Spleen (tissue), 11 donors: ENCODE measurements at regions not wholly inside any gene's neighbourhood (a gene's known extent, or its start where the extent isn't known, plus 50 kb on each side); places are given as distances from the start of the nearest gene placed in this dataset.

ENCODE experiments used
- DNase-seq: peaks from one replicate; pipeline ENCODE4 v3.0.0-alpha.2; 2020
- H3K27ac ChIP-seq, 8 donors: fragments of 200-600 bp; sonication (generic) in 7 of 8; 1 replicate in 4 of 8; 2 replicates in 4 of 8; pipeline versions ENCODE4 v1.5.0 to v1.8.0; 2016 to 2021; ENCODE audit warnings: inconsistent platforms in 4 of 8, mild to moderate bottlenecking in 4 of 8, moderate library complexity in 1 of 8
- H3K27me3 ChIP-seq, 7 donors: fragments of 200-600 bp; sonication (generic) in 6 of 7; replicated peaks in 1 of 7; 1 replicate in 4 of 7; 2 replicates in 3 of 7; pipeline versions ENCODE4 v1.5.0 to v1.8.0; 2016 to 2021; ENCODE audit warnings: inconsistent platforms in 3 of 7, mild to moderate bottlenecking in 1 of 7
- H3K36me3 ChIP-seq, 6 donors: fragments of 200-600 bp; sonication (generic) in 5 of 6; 1 replicate in 4 of 6; 2 replicates in 2 of 6; pipeline versions ENCODE4 v1.5.0 to v1.8.0; 2016 to 2021; ENCODE audit warnings: inconsistent platforms in 2 of 6
- H3K4me1 ChIP-seq, 6 donors: fragments of 200-600 bp; sonication (generic) in 5 of 6; 1 replicate in 3 of 6; 2 replicates in 3 of 6; pipeline versions ENCODE4 v1.5.0 to v1.8.0; 2016 to 2021; ENCODE audit warnings: inconsistent platforms in 3 of 6
- H3K4me3 ChIP-seq, 8 donors: fragments of 200-600 bp; sonication (generic) in 7 of 8; 1 replicate in 4 of 8; 2 replicates in 4 of 8; pipeline versions ENCODE4 v1.5.0 to v1.8.0; 2016 to 2021; ENCODE audit warnings: inconsistent platforms in 4 of 8, mild to moderate bottlenecking in 4 of 8, moderate library complexity in 2 of 8
- H3K9me3 ChIP-seq, 8 donors: fragments of 200-600 bp; sonication (generic) in 7 of 8; 1 replicate in 4 of 8; 2 replicates in 4 of 8; pipeline versions ENCODE4 v1.5.0 to v1.8.0; 2016 to 2021; ENCODE audit warnings: inconsistent platforms in 4 of 8
- CTCF ChIP-seq, 11 experiments: fragments of 200-600 bp in 7 of 11; fragments of 450-650 bp in 4 of 11; sonication (generic) in 4 of 11; IDR thresholded peaks in 8 of 11; conservative IDR thresholded peaks in 3 of 11; 1 replicate in 7 of 11; 2 replicates in 4 of 11; pipeline versions ENCODE4 v1.4.0 to v1.8.0; 2016 to 2021; ENCODE audit warnings: antibody characterized with exemption in 11 of 11, inconsistent platforms in 4 of 11, mild to moderate bottlenecking in 1 of 11
- POLR2A ChIP-seq, 3 donors: fragments of 450-650 bp; IDR thresholded peaks; one replicate each; pipeline ENCODE4 v1.5.1; 2017; ENCODE audit warnings: antibody characterized with exemption in 3 of 3, mild to moderate bottlenecking in 1 of 3
- POLR2AphosphoS5 ChIP-seq, 3 donors: sonication (generic); formaldehyde crosslinking; IDR thresholded peaks; one replicate each; pipeline ENCODE4 v1.5.1; 2017; ENCODE audit warnings: antibody characterized with exemption in 3 of 3
- WGBS, 5 donors: extraction: QIAGEN DNeasy Blood & Tissue Kit in 3 of 5; methylation state at CpG; one replicate each; pipeline versions ENCODE4 v1.1.5 to v1.1.7; 2013 to 2018; 5-methylcytosine and 5-hydroxymethylcytosine counted together
- intact Hi-C: fragments of 100-400 bp; cut with DNase I; formaldehyde crosslinking; loops from one replicate; pipeline ENCODE4 v1.15.0; 2023; ENCODE audit warnings: low total_unique reads
- donor health status: healthy with polysubstance abuse.
- donor health status: DM: no; HTN: no; CAD: no; lungs with moderate emphysema.
- donor health status: DM: no; HTN: no; CAD: no.
- donor health status: Bipolar disorder and iron deficiency.
- donor health status: healthy.
- donor health status: DM: no; HTN: no; CAD: no.
- donor health status: DM: yes; HTN: yes; CAD: no.

- peaks cover 6 to 39% (median 17%) of the 10 kb centered on the region in 6 donors for H3K4me1 ChIP-seq
- no peaks in the 10 kb centered on the region for H3K36me3 ChIP-seq
- TF ChIP-seq POLR2A (IDR thresholded peaks at IDR 0.05) (no peak), POLR2AphosphoS5 (IDR thresholded peaks at IDR 0.05) (no peak), CTCF (IDR thresholded peaks at IDR 0.05 in 8 of 11, conservative IDR thresholded peaks at IDR 0.05 in 3 of 11) (no peak)
- intact Hi-C loops: no loop called here
- H3K4me3 ChIP-seq: no peak overlapping the region
- WGBS, 5 donors: 71 to 78% (median 74%) methylated on average over 6 of the region's 6 CpGs
- H3K27ac ChIP-seq: no peak overlapping the region
- peaks cover 0 to 57% (median 18%) of the 10 kb centered on the region in 7 donors for H3K27me3 ChIP-seq
- no peak for DNase-seq
- H3K9me3 ChIP-seq: peaks cover 0 to 28% (median 7%) of the 10 kb centered on the region in 8 donors
Observed at GRCh38 chr1:148315071-148315811, 163.2 kb upstream of the NBPF11 start.

GRCh38 chr1:148310807-148311206, 158.7 kb upstream of the NBPF11 start:
- no peak overlapping the region for H3K4me3 ChIP-seq
- peaks cover 0 to 25% (median 7%) of the 10 kb centered on the region in 6 donors for H3K4me1 ChIP-seq
- H3K27ac ChIP-seq: no peak overlapping the region
- peaks cover 0 to 65% (median 40%) of the 10 kb centered on the region in 7 donors for H3K27me3 ChIP-seq
- H3K9me3 ChIP-seq: peaks cover 0 to 36% (median 7%) of the 10 kb centered on the region in 8 donors
- TF ChIP-seq POLR2AphosphoS5 (IDR thresholded peaks at IDR 0.05) (no peak), POLR2A (IDR thresholded peaks at IDR 0.05) (no peak), CTCF (IDR thresholded peaks at IDR 0.05 in 8 of 11, conservative IDR thresholded peaks at IDR 0.05 in 3 of 11) (no peak)
- no peak for DNase-seq
- H3K36me3 ChIP-seq: no peaks in the 10 kb centered on the region
- intact Hi-C loops: no loop called here

- DNase-seq: no peak
- H3K4me1 ChIP-seq: peaks cover 0 to 17% (median 3%) of the 10 kb centered on the region in 6 donors
- peaks cover 0 to 36% (median 7%) of the 10 kb centered on the region in 8 donors for H3K9me3 ChIP-seq
- no peak overlapping the region for H3K4me3 ChIP-seq
- intact Hi-C loops: no loop called here
- H3K27ac ChIP-seq: no peak overlapping the region
- peaks cover 0 to 69% (median 47%) of the 10 kb centered on the region in 7 donors for H3K27me3 ChIP-seq
- WGBS, 5 donors: 33 to 62% (median 47%) methylated on average over 31 to 37 of the region's 37 CpGs
- TF ChIP-seq POLR2A (IDR thresholded peaks at IDR 0.05) (no peak), CTCF (IDR thresholded peaks at IDR 0.05 in 8 of 11, conservative IDR thresholded peaks at IDR 0.05 in 3 of 11) (no peak), POLR2AphosphoS5 (IDR thresholded peaks at IDR 0.05) (no peak)
- H3K36me3 ChIP-seq: no peaks in the 10 kb centered on the region
Observed at GRCh38 chr1:148309940-148310500, 157.9 kb upstream of the NBPF11 start.

GRCh38 chr1:148308832-148309458, 156.9 kb upstream of the NBPF11 start:
- no peak overlapping the region for H3K27ac ChIP-seq
- DNase-seq: no peak
- TF ChIP-seq CTCF (IDR thresholded peaks at IDR 0.05 in 8 of 11, conservative IDR thresholded peaks at IDR 0.05 in 3 of 11) (no peak), POLR2A (IDR thresholded peaks at IDR 0.05) (no peak), POLR2AphosphoS5 (IDR thresholded peaks at IDR 0.05) (no peak)
- intact Hi-C loops: no loop called here
- no peak overlapping the region for H3K4me3 ChIP-seq
- peaks cover 0 to 21% (median 4%) of the 10 kb centered on the region in 6 donors for H3K4me1 ChIP-seq
- peaks cover 0 to 33% (median 5%) of the 10 kb centered on the region in 8 donors for H3K9me3 ChIP-seq
- WGBS, 5 donors: 55 to 80% (median 63%) methylated on average over 14 of the region's 14 CpGs
- H3K36me3 ChIP-seq: no peaks in the 10 kb centered on the region
- H3K27me3 ChIP-seq: peaks cover 0 to 77% (median 54%) of the 10 kb centered on the region in 7 donors
